ENCODE measurements at regions not wholly inside any gene's neighbourhood (a gene's known extent, or its start where the extent isn't known, plus 50 kb on each side); places are given as distances from the start of the nearest gene placed in this dataset.

- Histone ChIP-seq H3K4me3 (no peak overlapping the region), H3K27ac (no peak overlapping the region), H3K4me1 (replicated peaks in 1 of 2) (no peaks in the 10 kb centered on the region), H3K27me3 (no peaks in the 10 kb centered on the region), H3K36me3 (replicated peaks in 1 of 2) (no peaks in the 10 kb centered on the region), H3K9me3 (replicated peaks in 1 of 3) (no peaks in the 10 kb centered on the region)
- TF ChIP-seq POLR2A (IDR thresholded peaks at IDR 0.05) (no peak), CTCF (IDR thresholded peaks at IDR 0.05) (no peak)
- 73 to 78% (median 75%) methylated on average over 5 of the region's 5 CpGs for WGBS, 4 donors
- intact Hi-C loops (cut with DNase I): no loop called here
- no peak for DNase-seq
These were observed 325.5 kb downstream of the CWC27 start for GRCh38 chr5:65094279-65094678.

GRCh38 chr5:65098393-65098792 lies 329.7 kb downstream of the CWC27 start:
- WGBS, 4 donors: 59 to 73% (median 65%) methylated on average over 3 of the region's 3 CpGs
- H3K27me3 ChIP-seq: no peaks in the 10 kb centered on the region

More at GRCh38 chr5:65098393-65098792, 329.7 kb downstream of the CWC27 start:
- DNase-seq: no peak
- H3K27ac ChIP-seq: no peak overlapping the region
- H3K36me3 ChIP-seq (replicated peaks in 1 of 2): no peaks in the 10 kb centered on the region
- H3K4me3 ChIP-seq: no peak overlapping the region
- H3K9me3 ChIP-seq (replicated peaks in 1 of 3): no peaks in the 10 kb centered on the region
- intact Hi-C loops (cut with DNase I): no loop called here
- TF ChIP-seq CTCF (IDR thresholded peaks at IDR 0.05): no peak
- no peak for TF ChIP-seq POLR2A (IDR thresholded peaks at IDR 0.05)
- peaks cover 0 to under 1% of the 10 kb centered on the region in 2 donors for H3K4me1 ChIP-seq (replicated peaks in 1 of 2)
